Epithelial cell of esophagus (primary cell): ENCODE measurements at regions not wholly inside any gene's neighbourhood (a gene's known extent, or its start where the extent isn't known, plus 50 kb on each side); places are given as distances from the start of the nearest gene placed in this dataset.
A peak's percentile ranks its signal among the peaks of the same experiment; 100 is the strongest.

Experiments used
- DNase-seq: peaks from one replicate; pipeline ENCODE4 v3.0.0; 2010; ENCODE audit warnings: low read depth
- H3K4me3 ChIP-seq: 2 replicates; pipeline ENCODE4 v1.5.1; 2011; ENCODE audit warnings: mild to moderate bottlenecking, low read length, control low read depth
- CTCF ChIP-seq: IDR thresholded peaks from 2 replicates; pipeline ENCODE4 v1.5.1; 2011; ENCODE audit warnings: low read depth, mild to moderate bottlenecking, low read length, control low read depth, inconsistent platforms; ENCODE audit not compliant: insufficient read depth; ENCODE audit errors: missing control alignments

GRCh38 chr2:164114937-164115336 is 379.1 kb upstream of the FIGN start:
- DNase-seq = peak; percentile 44
- no peak overlapping the region for H3K4me3 ChIP-seq
- TF ChIP-seq CTCF = no peak

- DNase-seq = no peak
- no peak overlapping the region for H3K4me3 ChIP-seq
- no peak for TF ChIP-seq CTCF
Measured at GRCh38 chr2:164112105-164112504, 376.3 kb upstream of the FIGN start.

GRCh38 chr2:164110515-164110914 is 374.7 kb upstream of the FIGN start:
- peak; percentile 14 for DNase-seq
- no peak for TF ChIP-seq CTCF
- no peak overlapping the region for H3K4me3 ChIP-seq

GRCh38 chr2:164109006-164109405 is 373.2 kb upstream of the FIGN start:
- no peak for TF ChIP-seq CTCF
- DNase-seq = no peak

GRCh38 chr2:164103271-164103670 is 367.5 kb upstream of the FIGN start:
- no peak for DNase-seq
- no peak overlapping the region for H3K4me3 ChIP-seq
- TF ChIP-seq CTCF = no peak

More at GRCh38 chr2:164109006-164109405, 373.2 kb upstream of the FIGN start:
- no peak overlapping the region for H3K4me3 ChIP-seq

- TF ChIP-seq CTCF = no peak
- no peak for DNase-seq
- H3K4me3 ChIP-seq = no peak overlapping the region
Measured at GRCh38 chr2:164102366-164102765, 366.6 kb upstream of the FIGN start.

GRCh38 chr2:164091673-164092072 is 355.9 kb upstream of the FIGN start:
- TF ChIP-seq CTCF = no peak
- H3K4me3 ChIP-seq = no peak overlapping the region
- no peak for DNase-seq
